ENCODE measurements at regions not wholly inside any gene's neighbourhood (a gene's known extent, or its start where the extent isn't known, plus 50 kb on each side); places are given as distances from the start of the nearest gene placed in this dataset.

- Histone ChIP-seq H3K27ac (ENCODE audit: insufficient read depth, low read depth, low read length) (no peak overlapping the region), H3K27me3 (ENCODE audit: control insufficient read depth in 2 of 2, insufficient read depth in 2 of 2, low read length in 2 of 2) (no peaks in the 10 kb centered on the region), H4K20me1 (replicated peaks; ENCODE audit: control insufficient read depth, extremely low read depth, insufficient read depth, low read length) (no peaks in the 10 kb centered on the region), H3K4me1 (ENCODE audit: control insufficient read depth, extremely low read depth, insufficient read depth, low read length) (peaks cover 17% of the 10 kb centered on the region), H3K79me2 (ENCODE audit: control insufficient read depth, insufficient read depth, low read length) (no peaks in the 10 kb centered on the region), H3K36me3 (ENCODE audit: control insufficient read depth in 2 of 2, extremely low read depth in 1 of 2, insufficient read depth in 2 of 2, low read length in 2 of 2) (no peaks in the 10 kb centered on the region), H3K9ac (replicated peaks; ENCODE audit: extremely low read depth, insufficient read depth, low read length) (no peak overlapping the region), H3K9me1 (replicated peaks; ENCODE audit: control insufficient read depth, extremely low read depth, insufficient read depth, low read length) (no peaks in the 10 kb centered on the region), H3K4me3 (replicated peaks in 1 of 3; ENCODE audit: insufficient read depth in 1 of 3, low read depth in 1 of 3, low read length in 3 of 3) (no peak overlapping the region), H3K4me2 (ENCODE audit: insufficient read depth, low read length) (no peak overlapping the region), H2AFZ (ENCODE audit: low read depth, low read length) (peak overlapping the region; percentile 2), H3K9me3 (replicated peaks; ENCODE audit: control insufficient read depth, insufficient read depth, low read length) (no peaks in the 10 kb centered on the region)
- CTCF ChIA-PET: interaction anchor here (0.6 to 2.8 kb wide), 7 partner anchors 47 to 123 kb away, joined by 3 to 14 read pairs (median 4); partner anchors contain the start of gene CDKN2AIPNL
- FAIRE-seq: peak; percentile 60
- no TSS peak for BruUV-seq (replicated peaks)
- intact Hi-C loops (cut with micrococcal nuclease) (no loop called here), dilution Hi-C loops (cut with MboI; ENCODE audit: extremely low pct_ligation_motif_present, low sequenced_read_pairs) (no loop called here)
- TF ChIP-seq CTCF (IDR thresholded peaks at IDR 0.05; ENCODE audit: extremely low read depth in 1 of 2, insufficient read depth in 1 of 2, low read depth in 1 of 2, low read length in 2 of 2) (no peak), MYC (IDR thresholded peaks at IDR 0.05; ENCODE audit: low read depth, low read length) (no peak), MAX (IDR thresholded peaks at IDR 0.05; ENCODE audit: insufficient read depth, insufficient read length) (no peak), GATA2 (IDR thresholded peaks at IDR 0.05; ENCODE audit: insufficient read depth, insufficient read length, low read depth, low read length) (no peak), POLR2A (IDR thresholded peaks at IDR 0.05; ENCODE audit: low read depth, low read length) (no peak), FOS (IDR thresholded peaks at IDR 0.05; ENCODE audit: borderline replicate concordance, insufficient read depth, low read length) (no peak), JUN (IDR thresholded peaks at IDR 0.05; ENCODE audit: borderline replicate concordance, insufficient read depth, insufficient read length, low read depth) (no peak), POLR2AphosphoS5 (IDR thresholded peaks at IDR 0.05; ENCODE audit: insufficient read depth, low read depth, low read length) (no peak), EZH2 (IDR thresholded peaks at IDR 0.05; ENCODE audit: borderline replicate concordance, low read depth, low read length, severe bottlenecking) (no peak)
- POLR2A ChIA-PET: no interaction called here
- DNase-seq (ENCODE audit: low read depth, low spot score): no peak
Measured at GRCh38 chr5:134463991-134464760, 52.5 kb upstream of the CDKN2AIPNL start.

Data from endothelial cell of umbilical vein (primary cell).